PC-3 (cell line): ENCODE measurements at regions not wholly inside any gene's neighbourhood (a gene's known extent, or its start where the extent isn't known, plus 50 kb on each side); places are given as distances from the start of the nearest gene placed in this dataset.

Experiments
- ATAC-seq: fragments of 200-7000 bp; cut with Tn5 transposase; 2 replicates; pipeline ENCODE4 v1.9.1; 2020; ENCODE audit warnings: mild to moderate bottlenecking, moderate library complexity
- BruUV-seq: library from RNA; stranded (reverse); fragments of 400-500 nt; replicated peaks from 2 replicates; lab custom pipeline; 2021; lab: Mats Ljungman, UMichigan
- CTCF ChIA-PET: fragments of 300-600 bp; sonication (Branson Sonifier 250); formaldehyde crosslinking; loops from one replicate; lab custom pipeline; 2022; ENCODE audit warnings: antibody characterized with exemption; lab: Charles Lee
- POLR2A ChIA-PET: fragments of 300-600 bp; sonication (Branson Sonifier 250); formaldehyde crosslinking; loops from one replicate; lab custom pipeline; 2022; ENCODE audit warnings: antibody characterized with exemption; ENCODE audit not compliant: unreplicated experiment; lab: Charles Lee
- DNase-seq: peaks from one replicate; pipeline ENCODE4 v3.0.0-alpha.2; 2015
- H2AFZ ChIP-seq: fragments of 300-600 bp; sonication (generic); 2 replicates; pipeline ENCODE4 v1.6.0; 2016; ENCODE audit warnings: antibody characterized with exemption, low read length
- H3F3A ChIP-seq: fragments of 300-600 bp; sonication (generic); one replicate; pipeline ENCODE4 v1.6.0; 2017; ENCODE audit warnings: antibody characterized with exemption, low read length, control low read depth, mild to moderate bottlenecking; ENCODE audit not compliant: unreplicated experiment
- H3K27ac ChIP-seq: fragments of 300-600 bp; sonication (generic); 2 replicates; pipeline ENCODE4 v1.5.1; 2016; ENCODE audit warnings: mild to moderate bottlenecking, low read length
- H3K27me3 ChIP-seq: fragments of 300-600 bp; sonication (generic); 2 replicates; pipeline ENCODE4 v1.6.1; 2016; ENCODE audit warnings: low read length, mixed read lengths
- H3K36me3 ChIP-seq: fragments of 300-600 bp; sonication (generic); 2 replicates; pipeline ENCODE4 v1.6.1; 2016; ENCODE audit warnings: low read depth, mixed run types, low read length, mixed read lengths
- H3K4me1 ChIP-seq: fragments of 300-600 bp; sonication (generic); 2 replicates; pipeline ENCODE4 v1.5.1; 2016; ENCODE audit warnings: low read length; ENCODE audit not compliant: insufficient read depth
- H3K4me2 ChIP-seq: fragments of 300-600 bp; sonication (generic); 2 replicates; pipeline ENCODE4 v1.6.0; 2016; ENCODE audit warnings: low read length
- H3K4me3 ChIP-seq: fragments of 300-600 bp; sonication (generic); 2 replicates; pipeline ENCODE4 v1.5.1; 2016; ENCODE audit warnings: mild to moderate bottlenecking, low read length, mixed read lengths
- H3K79me2 ChIP-seq: fragments of 300-600 bp; sonication (generic); 2 replicates; pipeline ENCODE4 v1.6.1; 2017; ENCODE audit warnings: low read length, mixed read lengths
- H3K9ac ChIP-seq: fragments of 300-600 bp; sonication (generic); 2 replicates; pipeline ENCODE4 v1.6.0; 2016; ENCODE audit warnings: mild to moderate bottlenecking, low read length
- H3K9me2 ChIP-seq: fragments of 300-600 bp; sonication (generic); replicated peaks from 2 replicates; pipeline ENCODE4 v1.6.1; 2016; ENCODE audit warnings: mixed run types, low read length, mixed read lengths
- H3K9me3 ChIP-seq: fragments of 300-600 bp; sonication (generic); 2 replicates; pipeline ENCODE4 v1.6.1; 2016; ENCODE audit warnings: low read length, mixed read lengths
- H4K20me1 ChIP-seq: fragments of 300-600 bp; sonication (generic); 2 replicates; pipeline ENCODE4 v1.6.1; 2016; ENCODE audit warnings: low read length, mixed read lengths
- CTCF ChIP-seq: fragments of 300-600 bp; sonication (generic); conservative IDR thresholded peaks from 2 replicates; pipeline ENCODE4 v1.5.1; 2017; ENCODE audit warnings: antibody characterized with exemption, low read depth, mild to moderate bottlenecking, low read length
- EZH2 ChIP-seq: fragments of 300-600 bp; sonication (generic); IDR thresholded peaks from one replicate; pipeline ENCODE4 v1.6.1; 2017; ENCODE audit warnings: antibody characterized with exemption, mild to moderate bottlenecking, low read length; ENCODE audit not compliant: unreplicated experiment
- EZH2phosphoT487 ChIP-seq: fragments of 300-600 bp; sonication (generic); IDR thresholded peaks from 2 replicates; pipeline ENCODE4 v1.6.1; 2018; ENCODE audit warnings: mild to moderate bottlenecking, antibody characterized with exemption, low read length, borderline replicate concordance
- intact Hi-C: fragments of 100-400 bp; cut with micrococcal nuclease; formaldehyde crosslinking; loops from 2 replicates; pipeline ENCODE4 v1.9.0; 2023

GRCh38 chr2:104068665-104069064, 785.2 kb upstream of the POU3F3 start:
- H3K9me3 ChIP-seq = no peaks in the 10 kb centered on the region
- ChIA-PET POLR2A (no interaction called here), CTCF (no interaction called here)
- H3K27ac ChIP-seq = no peak overlapping the region
- H3K4me2 ChIP-seq = no peak overlapping the region
- H2AFZ ChIP-seq = no peak overlapping the region
- no peaks in the 10 kb centered on the region for H4K20me1 ChIP-seq
- no peak overlapping the region for H3K4me3 ChIP-seq
- no peaks in the 10 kb centered on the region for H3K79me2 ChIP-seq
- BruUV-seq = no TSS peak
- intact Hi-C loops = no loop called here
- no peaks in the 10 kb centered on the region for H3K4me1 ChIP-seq
- H3K36me3 ChIP-seq = no peaks in the 10 kb centered on the region
- TF ChIP-seq CTCF (no peak), EZH2 (no peak), EZH2phosphoT487 (no peak)
- no peaks in the 10 kb centered on the region for H3K9me2 ChIP-seq
- ATAC-seq (no peak), DNase-seq (no peak)
- no peak overlapping the region for H3K9ac ChIP-seq
- H3K27me3 ChIP-seq = no peaks in the 10 kb centered on the region
- H3F3A ChIP-seq = no peaks in the 10 kb centered on the region

GRCh38 chr2:104077573-104077972, 776.3 kb upstream of the POU3F3 start:
- Histone ChIP-seq H3K4me2 (no peak overlapping the region), H3K27me3 (no peaks in the 10 kb centered on the region), H3K4me1 (no peaks in the 10 kb centered on the region), H3K9ac (no peak overlapping the region), H3K27ac (no peak overlapping the region), H3K4me3 (no peak overlapping the region), H2AFZ (no peak overlapping the region), H3K9me2 (no peaks in the 10 kb centered on the region), H3K9me3 (no peaks in the 10 kb centered on the region; the same call in 1 of the 2 replicates), H3F3A (no peaks in the 10 kb centered on the region), H3K79me2 (no peaks in the 10 kb centered on the region), H4K20me1 (no peaks in the 10 kb centered on the region), H3K36me3 (no peaks in the 10 kb centered on the region)
- TF ChIP-seq EZH2 = no peak
- no peak for TF ChIP-seq EZH2phosphoT487
- TF ChIP-seq CTCF = no peak
- BruUV-seq = no TSS peak
- ChIA-PET CTCF (no interaction called here), POLR2A (no interaction called here)
- no peak for DNase-seq
- no peak for ATAC-seq
- intact Hi-C loops = no loop called here

- CTCF ChIA-PET = no interaction called here
- no peaks in the 10 kb centered on the region for H3K27me3 ChIP-seq
- TF ChIP-seq EZH2 (no peak), CTCF (no peak), EZH2phosphoT487 (no peak)
Measured at GRCh38 chr2:104078431-104079157, 775.3 kb upstream of the POU3F3 start.

More at GRCh38 chr2:104078431-104079157, 775.3 kb upstream of the POU3F3 start:
- Histone ChIP-seq H3K36me3 (no peaks in the 10 kb centered on the region), H3K9me3 (no peaks in the 10 kb centered on the region; the same call in 1 of the 2 replicates), H2AFZ (no peak overlapping the region), H3K4me2 (no peak overlapping the region), H3K4me1 (no peaks in the 10 kb centered on the region), H3F3A (no peaks in the 10 kb centered on the region), H3K27ac (no peak overlapping the region), H3K9me2 (no peaks in the 10 kb centered on the region), H3K79me2 (no peaks in the 10 kb centered on the region), H3K9ac (no peak overlapping the region), H4K20me1 (no peaks in the 10 kb centered on the region), H3K4me3 (no peak overlapping the region)
- BruUV-seq = no TSS peak
- ATAC-seq (no peak), DNase-seq (no peak)
- POLR2A ChIA-PET = no interaction called here
- intact Hi-C loops = no loop called here
